AG10803 (cell line): ENCODE measurements at regions not wholly inside any gene's neighbourhood (a gene's known extent, or its start where the extent isn't known, plus 50 kb on each side); places are given as distances from the start of the nearest gene placed in this dataset.

Source experiments
- DNase-seq: peaks from one replicate; pipeline ENCODE4 v3.0.0; 2010; ENCODE audit warnings: low read depth
- H3K4me3 ChIP-seq: 2 replicates; pipeline ENCODE4 v1.5.1; 2011; ENCODE audit warnings: mild to moderate bottlenecking, low read length, control low read depth
- TF ChIP-seq, protein P1 (sequence below): conservative IDR thresholded peaks from 2 replicates; pipeline ENCODE4 v1.5.1; 2011; ENCODE audit warnings: mild to moderate bottlenecking, low read length, control low read depth, inconsistent platforms

DNA sequence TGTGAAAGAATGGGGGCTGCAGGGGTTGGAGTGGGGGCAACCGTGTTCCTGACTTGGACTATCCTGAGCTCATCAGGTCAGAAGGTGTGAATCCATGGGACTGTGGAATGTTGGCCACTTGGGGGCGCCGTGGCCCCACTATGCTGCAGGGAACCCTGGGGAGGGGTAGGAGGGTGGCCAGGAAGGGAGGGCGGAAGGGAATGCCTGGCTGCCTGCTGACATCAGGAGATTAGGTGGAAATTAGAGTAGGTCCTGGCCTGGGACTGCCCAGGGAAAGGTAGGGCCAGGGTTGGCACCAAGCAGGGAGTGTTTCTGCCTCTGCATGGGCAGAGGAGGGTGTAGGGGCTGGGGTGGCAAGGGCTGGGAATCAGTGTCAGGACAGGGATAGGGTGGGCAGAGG, 65.8 kb upstream of the PRSS58 start:
- DNase-seq = no peak
- TF ChIP-seq, protein P1, sequence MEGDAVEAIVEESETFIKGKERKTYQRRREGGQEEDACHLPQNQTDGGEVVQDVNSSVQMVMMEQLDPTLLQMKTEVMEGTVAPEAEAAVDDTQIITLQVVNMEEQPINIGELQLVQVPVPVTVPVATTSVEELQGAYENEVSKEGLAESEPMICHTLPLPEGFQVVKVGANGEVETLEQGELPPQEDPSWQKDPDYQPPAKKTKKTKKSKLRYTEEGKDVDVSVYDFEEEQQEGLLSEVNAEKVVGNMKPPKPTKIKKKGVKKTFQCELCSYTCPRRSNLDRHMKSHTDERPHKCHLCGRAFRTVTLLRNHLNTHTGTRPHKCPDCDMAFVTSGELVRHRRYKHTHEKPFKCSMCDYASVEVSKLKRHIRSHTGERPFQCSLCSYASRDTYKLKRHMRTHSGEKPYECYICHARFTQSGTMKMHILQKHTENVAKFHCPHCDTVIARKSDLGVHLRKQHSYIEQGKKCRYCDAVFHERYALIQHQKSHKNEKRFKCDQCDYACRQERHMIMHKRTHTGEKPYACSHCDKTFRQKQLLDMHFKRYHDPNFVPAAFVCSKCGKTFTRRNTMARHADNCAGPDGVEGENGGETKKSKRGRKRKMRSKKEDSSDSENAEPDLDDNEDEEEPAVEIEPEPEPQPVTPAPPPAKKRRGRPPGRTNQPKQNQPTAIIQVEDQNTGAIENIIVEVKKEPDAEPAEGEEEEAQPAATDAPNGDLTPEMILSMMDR = no peak
- H3K4me3 ChIP-seq = no peak overlapping the region

DNA sequence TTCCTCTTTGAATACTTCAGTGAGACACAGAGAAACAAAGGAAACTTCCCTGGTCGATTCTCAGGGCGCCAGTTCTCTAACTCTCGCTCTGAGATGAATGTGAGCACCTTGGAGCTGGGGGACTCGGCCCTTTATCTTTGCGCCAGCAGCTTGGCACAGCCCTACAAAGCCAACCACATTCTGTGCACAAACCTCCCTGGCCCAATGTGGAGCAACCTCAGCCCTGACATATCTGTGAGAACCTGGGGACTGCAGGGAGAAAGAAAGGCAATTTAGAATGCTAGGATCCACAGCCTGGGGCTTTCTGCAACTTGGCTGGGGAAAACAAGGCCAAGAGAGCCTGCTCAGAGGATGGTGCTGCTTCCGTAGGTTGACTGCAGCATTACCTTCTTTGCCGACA, 63.5 kb upstream of the PRSS58 start:
- DNase-seq = no peak
- no peak overlapping the region for H3K4me3 ChIP-seq
- TF ChIP-seq, protein P1 = no peak

DNA sequence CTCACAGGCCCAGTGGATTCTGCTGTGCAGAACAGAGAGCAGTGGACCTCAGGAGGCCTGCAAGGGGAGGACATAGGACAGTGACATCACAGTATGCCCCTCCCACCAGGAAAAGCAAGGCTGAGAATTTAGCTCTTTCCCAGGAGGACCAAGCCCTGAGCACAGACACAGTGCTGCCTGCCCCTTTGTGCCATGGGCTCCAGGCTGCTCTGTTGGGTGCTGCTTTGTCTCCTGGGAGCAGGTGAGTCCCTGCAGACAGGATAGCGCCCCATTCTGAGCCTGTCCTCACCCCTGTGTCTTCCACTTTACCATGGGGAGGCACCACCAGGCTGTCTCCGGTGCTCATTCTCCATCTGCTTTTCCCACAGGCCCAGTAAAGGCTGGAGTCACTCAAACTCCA, 63.0 kb upstream of the PRSS58 start:
- H3K4me3 ChIP-seq = no peak overlapping the region
- TF ChIP-seq, protein P1 = no peak
- no peak for DNase-seq

DNA sequence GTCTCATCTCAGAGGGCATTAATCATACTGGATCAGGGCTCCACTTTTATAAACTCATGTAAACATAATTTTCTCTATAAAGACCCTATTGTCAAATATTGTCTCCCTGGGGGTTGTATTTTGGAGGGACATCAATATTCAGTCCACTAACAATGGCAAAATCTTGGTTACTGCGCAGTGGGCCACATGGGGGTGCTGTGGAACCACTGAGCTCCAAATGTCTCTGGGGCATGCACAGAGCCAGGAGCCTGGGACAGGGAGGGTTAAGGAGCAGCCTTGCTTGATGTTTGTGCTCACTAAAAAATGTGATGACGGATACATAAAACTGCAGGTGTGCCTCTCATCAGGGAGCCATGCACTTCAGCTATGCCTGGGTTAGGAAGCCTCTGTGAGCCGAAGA, 62.1 kb upstream of the PRSS58 start:
- TF ChIP-seq, protein P1 = no peak
- DNase-seq = no peak
- H3K4me3 ChIP-seq = no peak overlapping the region

DNA sequence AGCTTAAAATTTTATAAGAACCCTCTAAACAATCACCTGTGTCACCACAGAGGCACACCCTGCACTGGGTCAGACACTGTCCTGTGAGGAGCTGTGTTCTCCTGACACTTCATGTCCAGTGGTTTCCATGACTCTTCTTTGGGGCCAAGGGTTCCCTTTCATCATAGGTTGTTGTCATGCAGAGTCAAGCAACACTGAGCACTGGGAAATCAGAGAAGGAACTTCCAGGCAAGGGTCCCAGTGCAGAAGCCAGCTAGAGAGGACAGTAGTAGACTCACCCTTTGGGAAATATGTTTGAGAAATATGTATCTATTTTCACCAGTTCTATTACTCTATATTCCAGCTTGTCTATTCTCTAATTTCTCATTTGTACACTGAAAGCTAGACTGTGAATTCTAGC, 56.4 kb upstream of the PRSS58 start:
- TF ChIP-seq, protein P1 = no peak
- no peak overlapping the region for H3K4me3 ChIP-seq
- DNase-seq = no peak

DNA sequence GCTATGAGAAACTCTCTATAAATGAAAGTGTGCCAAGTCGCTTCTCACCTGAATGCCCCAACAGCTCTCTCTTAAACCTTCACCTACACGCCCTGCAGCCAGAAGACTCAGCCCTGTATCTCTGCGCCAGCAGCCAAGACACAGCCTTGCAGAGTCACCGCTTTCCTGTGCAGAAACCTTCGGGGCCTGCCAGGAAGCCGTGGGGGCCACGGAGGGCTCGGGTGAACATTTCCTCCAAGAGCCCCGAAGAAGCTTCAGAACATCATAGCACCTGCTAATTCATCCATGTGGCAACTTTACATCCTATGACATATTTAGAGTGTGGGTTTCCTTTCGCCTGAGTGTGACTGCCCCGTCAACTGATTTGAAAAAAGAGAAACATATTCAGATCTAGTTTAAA, 55.7 kb upstream of the PRSS58 start:
- DNase-seq = no peak

DNA sequence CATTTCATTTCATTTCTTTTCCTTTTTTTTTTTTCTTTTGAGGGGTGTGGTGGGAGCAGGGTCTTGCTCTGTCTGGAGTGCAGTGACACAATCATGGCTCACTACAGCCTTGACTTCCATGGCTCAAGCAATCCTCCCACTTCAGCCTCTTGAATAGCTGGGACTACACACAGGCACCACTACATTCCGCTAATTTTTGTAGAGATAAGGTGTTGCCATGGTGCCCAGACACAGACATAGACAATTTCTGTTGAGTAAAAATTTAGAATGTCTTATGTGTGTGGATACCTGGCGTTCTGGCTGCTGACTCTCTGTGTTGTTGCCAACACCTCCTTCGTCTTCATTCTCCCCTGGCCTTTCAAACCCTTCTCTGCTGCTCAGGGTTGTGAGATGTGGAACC, 54.0 kb upstream of the PRSS58 start:
- no peak for DNase-seq
- TF ChIP-seq, protein P1 = no peak
- no peak overlapping the region for H3K4me3 ChIP-seq

More for the DNA sequence above, 55.7 kb upstream of the PRSS58 start:
- TF ChIP-seq, protein P1 = no peak
- H3K4me3 ChIP-seq = no peak overlapping the region
